Lung (tissue), 11 donors: ENCODE measurements at regions not wholly inside any gene's neighbourhood (a gene's known extent, or its start where the extent isn't known, plus 50 kb on each side); places are given as distances from the start of the nearest gene placed in this dataset.

Experiments used
- ATAC-seq: fragments of 200-7000 bp; cut with Tn5 transposase; one replicate; pipeline ENCODE4 v1.9.1; 2020; ENCODE audit warnings: moderate number of reproducible peaks; ENCODE audit not compliant: insufficient read depth, low FRiP score
- DNase-seq, 3 donors: peaks; one replicate each; pipeline ENCODE4 v3.0.0-alpha.2; 2013 to 2017
- H3K27ac ChIP-seq, 2 donors: one replicate each; pipeline ENCODE4 v1.5.1; 2013; ENCODE audit warnings: mild to moderate bottlenecking in 2 of 2, moderate library complexity in 2 of 2, control low read depth in 1 of 2, inconsistent platforms in 1 of 2, low read depth in 1 of 2, low read length in 1 of 2
- H3K27me3 ChIP-seq, 3 donors: one replicate each; pipeline ENCODE4 v1.5.1; 2013; ENCODE audit warnings: low read length in 2 of 3; ENCODE audit not compliant: control insufficient read depth in 3 of 3, insufficient read depth in 3 of 3
- H3K36me3 ChIP-seq, 4 donors: one replicate each; pipeline ENCODE4 v1.5.1; 2013; ENCODE audit warnings: low read length in 4 of 4, mild to moderate bottlenecking in 1 of 4, moderate library complexity in 1 of 4; ENCODE audit not compliant: control insufficient read depth in 4 of 4, insufficient read depth in 4 of 4
- H3K4me1 ChIP-seq, 5 donors: one replicate each; pipeline ENCODE4 v1.5.1; 2013; ENCODE audit warnings: low read length in 5 of 5, mild to moderate bottlenecking in 2 of 5, moderate library complexity in 1 of 5; ENCODE audit not compliant: control insufficient read depth in 5 of 5, insufficient read depth in 5 of 5
- H3K4me3 ChIP-seq: one replicate; pipeline ENCODE4 v1.5.1; 2013; ENCODE audit warnings: mild to moderate bottlenecking, control low read depth, moderate library complexity
- H3K9ac ChIP-seq, 2 donors: one replicate each; pipeline ENCODE4 v1.5.1; 2013; ENCODE audit warnings: low read length in 2 of 2, control low read depth in 1 of 2; ENCODE audit not compliant: insufficient read depth in 1 of 2
- H3K9me3 ChIP-seq, 4 donors: one replicate each; pipeline ENCODE4 v1.5.1; 2013; ENCODE audit warnings: low read length in 3 of 4, mild to moderate bottlenecking in 1 of 4, moderate library complexity in 1 of 4; ENCODE audit not compliant: control insufficient read depth in 4 of 4, insufficient read depth in 3 of 4
- CTCF ChIP-seq: IDR thresholded peaks from 2 replicates; pipeline ENCODE4 v1.5.1; 2012; ENCODE audit warnings: mild to moderate bottlenecking; ENCODE audit errors: control extremely low read depth, extremely low read depth
- WGBS, 2 donors: extraction: QIAGEN DNeasy Blood & Tissue Kit; methylation state at CpG; one replicate each; pipeline ENCODE4 v1.1.7; 2013; 5-methylcytosine and 5-hydroxymethylcytosine counted together
- donor health status: control.
- donor health status: control.
- donor health status: Bipolar disorder and iron deficiency.
- donor health status: healthy.
- donor health status: DM: yes; HTN: yes; CAD: no.

GRCh38 chr4:29175291-29175690, 1544.9 kb upstream of the PCDH7 start:
- no peak for DNase-seq
- WGBS, 2 donors = 74 to 77% methylated on average over 1 of the region's 1 CpG
- Histone ChIP-seq H3K4me3 (no peak overlapping the region), H3K27ac (no peak overlapping the region), H3K36me3 (no peaks in the 10 kb centered on the region), H3K27me3 (no peaks in the 10 kb centered on the region), H3K4me1 (no peaks in the 10 kb centered on the region), H3K9ac (no peak overlapping the region), H3K9me3 (peaks cover 0 to 4% (median 0%) of the 10 kb centered on the region in 4 donors)
- ATAC-seq = no peak
- no peak for TF ChIP-seq CTCF

GRCh38 chr4:29199025-29199424, 1521.1 kb upstream of the PCDH7 start:
- Histone ChIP-seq H3K4me3 (no peak overlapping the region), H3K4me1 (no peaks in the 10 kb centered on the region), H3K9me3 (no peaks in the 10 kb centered on the region), H3K27me3 (no peaks in the 10 kb centered on the region), H3K27ac (no peak overlapping the region), H3K9ac (no peak overlapping the region), H3K36me3 (no peaks in the 10 kb centered on the region)
- 59 to 71% methylated on average over 2 of the region's 2 CpGs for WGBS, 2 donors
- ATAC-seq (no peak), DNase-seq (peak in 2 of 3 donors; percentile 19 to 20)
- no peak for TF ChIP-seq CTCF

- no peak for TF ChIP-seq CTCF
- DNase-seq = no peak
- Histone ChIP-seq H3K9me3 (no peaks in the 10 kb centered on the region), H3K9ac (no peak overlapping the region), H3K4me3 (no peak overlapping the region), H3K4me1 (no peaks in the 10 kb centered on the region), H3K27me3 (no peaks in the 10 kb centered on the region), H3K27ac (no peak overlapping the region), H3K36me3 (no peaks in the 10 kb centered on the region)
- ATAC-seq = no peak
- 71 to 73% methylated on average over 4 of the region's 4 CpGs for WGBS, 2 donors
Measured at GRCh38 chr4:29199485-29199884, 1520.7 kb upstream of the PCDH7 start.

- no peak for ATAC-seq
- no peaks in the 10 kb centered on the region for H3K27me3 ChIP-seq
Measured at GRCh38 chr4:29213020-29213419, 1507.1 kb upstream of the PCDH7 start.

More at GRCh38 chr4:29213020-29213419, 1507.1 kb upstream of the PCDH7 start:
- H3K27ac ChIP-seq = no peak overlapping the region
- no peak for TF ChIP-seq CTCF
- H3K4me3 ChIP-seq = no peak overlapping the region
- no peaks in the 10 kb centered on the region for H3K36me3 ChIP-seq
- H3K4me1 ChIP-seq = no peaks in the 10 kb centered on the region
- H3K9ac ChIP-seq = no peak overlapping the region
- H3K9me3 ChIP-seq = no peaks in the 10 kb centered on the region
- WGBS, 2 donors = 77 to 82% methylated on average over 1 of the region's 1 CpG
- no peak for DNase-seq
